Activated CD4-positive, CD25-positive, alpha-beta regulatory T cell treated with anti-CD3 and anti-CD28 coated beads, Interleukin-2, amount 50 U/mL, for 16 hours (primary cell): ENCODE measurements at regions not wholly inside any gene's neighbourhood (a gene's known extent, or its start where the extent isn't known, plus 50 kb on each side); places are given as distances from the start of the nearest gene placed in this dataset.
"Not testable (repeated sequence)": the region's sequence is repeated elsewhere in the genome, so short reads cannot be mapped to it uniquely, and the experiment has no call there.

Experiments
- DNase-seq: peaks from one replicate; pipeline ENCODE4 v3.0.0-alpha.2; 2020; ENCODE audit warnings: low read depth, low spot score

DNA sequence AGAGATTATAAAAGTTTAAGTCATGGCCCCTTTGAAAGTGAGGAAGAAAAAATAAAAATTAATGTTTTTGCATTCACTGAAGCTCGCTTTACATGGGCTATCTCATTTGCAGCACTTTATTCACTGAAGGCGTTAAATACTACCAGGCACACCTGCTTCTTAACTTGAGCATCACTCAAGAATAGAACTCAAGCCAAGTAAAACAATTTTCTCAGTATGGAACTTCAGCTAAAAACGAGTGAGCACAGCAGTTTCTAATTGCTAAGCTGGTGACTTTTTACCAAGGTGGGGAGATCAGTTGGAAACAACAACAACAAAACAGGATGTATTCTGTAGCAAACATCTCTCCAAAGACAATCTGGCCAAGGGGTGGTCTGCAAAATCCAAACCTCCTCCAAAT, 405.6 kb downstream of the RAB38 start:
- DNase-seq = no peak

DNA sequence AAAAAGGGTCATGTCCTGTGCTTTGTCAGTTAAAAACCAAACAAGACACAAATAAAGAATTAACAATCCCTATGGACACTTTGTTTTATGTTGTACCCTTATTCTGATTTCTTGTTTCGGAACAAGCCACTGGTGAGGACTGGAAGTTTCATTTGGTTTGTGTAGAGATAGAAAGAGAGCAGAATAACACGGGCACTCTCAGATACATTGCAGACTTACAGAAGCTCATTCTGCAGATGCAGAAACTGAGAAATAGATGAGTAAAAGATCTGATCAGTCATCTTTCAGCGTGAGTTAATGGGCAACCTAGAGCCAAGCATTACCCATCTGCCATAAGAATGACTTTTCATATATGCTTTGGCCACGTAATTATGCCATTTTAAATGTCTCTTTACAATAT, 407.6 kb downstream of the RAB38 start:
- DNase-seq = no peak

DNA sequence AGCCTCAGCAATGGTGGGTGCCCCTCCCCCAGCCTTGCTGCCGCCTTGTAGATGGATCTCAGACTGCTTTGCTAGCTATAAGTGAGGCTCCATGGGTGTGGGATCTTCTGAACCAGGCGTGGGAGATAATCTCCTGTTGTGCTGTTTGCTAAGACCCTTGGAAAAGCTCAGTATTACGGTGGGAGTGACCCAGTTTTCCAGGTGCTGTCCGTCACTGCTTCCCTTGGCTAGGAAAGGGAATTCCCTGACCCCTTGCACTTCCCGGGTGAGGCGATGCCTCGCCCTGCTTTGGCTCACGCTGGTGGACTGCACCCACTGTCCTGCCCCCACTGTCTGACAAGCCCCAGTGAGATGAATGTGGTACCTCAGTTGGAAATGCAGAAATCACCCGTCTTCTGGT, 411.2 kb downstream of the RAB38 start:
- DNase-seq = not testable (repeated sequence)

DNA sequence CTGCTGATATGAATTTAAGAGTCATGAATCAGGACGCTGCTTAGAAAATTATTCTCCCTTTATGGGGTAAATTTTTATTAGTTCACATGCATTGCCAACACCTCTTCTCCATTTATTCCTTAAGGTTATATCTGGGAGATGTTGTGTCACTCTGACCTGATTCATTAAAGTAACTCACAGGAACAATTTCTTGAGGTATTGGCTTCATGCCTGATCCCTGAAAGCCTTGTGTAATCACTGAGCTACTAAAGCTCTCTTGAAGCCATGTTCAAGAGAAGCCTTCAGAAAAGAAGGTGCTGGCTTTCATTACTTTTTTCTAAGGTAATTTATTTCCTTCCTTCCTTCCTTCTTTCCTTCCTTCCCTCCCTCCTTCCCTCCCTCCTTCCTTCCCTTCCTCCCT, 420.6 kb downstream of the RAB38 start:
- DNase-seq = no peak

DNA sequence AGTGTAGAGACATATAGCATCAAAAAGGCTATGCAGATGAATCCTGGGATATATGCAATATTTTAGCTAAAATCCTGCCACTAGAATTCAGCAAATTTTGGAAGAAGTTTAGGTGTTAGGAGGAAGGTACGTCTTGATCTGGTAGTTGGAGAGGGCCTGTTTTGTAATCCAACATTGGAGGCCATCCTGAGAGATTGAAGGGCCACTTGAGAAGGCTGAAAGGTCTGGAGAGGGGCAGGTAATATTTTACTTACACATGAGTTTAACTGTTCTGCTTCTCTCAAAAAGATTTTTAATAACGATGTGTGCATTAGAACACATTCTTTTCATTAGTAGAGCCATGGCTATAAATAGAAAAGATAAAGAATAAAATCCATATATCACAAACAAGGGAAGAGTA, 422.1 kb downstream of the RAB38 start:
- no peak for DNase-seq

DNA sequence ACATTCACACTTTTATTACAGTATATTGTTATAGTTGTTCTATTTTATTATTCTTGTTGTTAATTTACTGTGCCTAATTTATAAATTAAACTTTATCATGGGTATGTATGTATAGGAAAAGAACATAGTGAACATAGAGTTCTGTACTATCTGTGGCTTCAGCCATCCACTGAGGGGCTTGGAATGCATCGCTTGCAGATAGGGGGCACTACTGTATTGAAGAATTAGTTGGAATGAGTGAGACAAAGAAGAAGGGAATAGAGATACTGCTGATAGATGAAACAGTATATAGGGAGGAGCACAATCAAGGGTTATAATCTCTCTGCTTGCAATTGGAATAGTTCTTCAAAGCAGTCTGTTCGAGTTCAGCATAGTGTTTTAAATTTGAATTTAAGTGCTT, 432.2 kb downstream of the RAB38 start:
- DNase-seq = no peak

DNA sequence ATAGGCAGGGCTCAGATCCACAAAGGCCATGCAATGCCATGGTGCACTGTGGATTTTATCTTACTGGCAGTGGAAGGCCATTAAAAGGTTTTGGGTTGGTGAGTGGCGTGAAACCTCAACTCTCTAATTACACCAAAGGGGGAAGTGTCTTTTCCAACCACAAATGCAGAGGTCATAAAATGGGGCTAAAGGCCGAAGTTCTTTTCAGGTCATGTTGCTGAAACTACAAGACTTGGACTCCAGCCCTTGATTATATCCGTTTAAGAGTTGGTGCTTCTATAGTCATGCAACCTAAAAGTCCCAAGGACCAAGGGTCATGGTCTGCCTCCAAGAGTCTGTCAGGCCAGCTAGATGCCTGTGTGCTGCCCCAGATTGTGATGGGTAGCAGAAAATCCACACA, 434.3 kb downstream of the RAB38 start:
- DNase-seq = no peak

DNA sequence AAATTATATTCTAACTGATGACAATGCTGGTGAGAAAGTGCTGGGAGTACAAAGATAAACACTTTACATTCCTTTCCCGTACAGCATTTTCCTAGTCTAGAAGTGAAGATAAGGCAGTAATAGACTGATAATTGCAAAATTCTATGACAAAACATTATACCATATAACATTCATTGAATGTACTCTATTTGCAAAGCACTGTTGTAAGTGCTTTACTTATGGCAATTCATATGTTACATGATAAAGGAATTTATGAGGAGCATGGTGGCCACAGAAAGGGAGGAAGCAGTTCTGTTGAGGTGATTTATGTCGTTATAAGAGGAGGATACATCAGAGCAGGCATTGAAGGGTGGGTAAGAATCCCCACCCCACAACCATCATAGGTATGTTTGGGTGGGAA, 434.8 kb downstream of the RAB38 start:
- DNase-seq = no peak

DNA sequence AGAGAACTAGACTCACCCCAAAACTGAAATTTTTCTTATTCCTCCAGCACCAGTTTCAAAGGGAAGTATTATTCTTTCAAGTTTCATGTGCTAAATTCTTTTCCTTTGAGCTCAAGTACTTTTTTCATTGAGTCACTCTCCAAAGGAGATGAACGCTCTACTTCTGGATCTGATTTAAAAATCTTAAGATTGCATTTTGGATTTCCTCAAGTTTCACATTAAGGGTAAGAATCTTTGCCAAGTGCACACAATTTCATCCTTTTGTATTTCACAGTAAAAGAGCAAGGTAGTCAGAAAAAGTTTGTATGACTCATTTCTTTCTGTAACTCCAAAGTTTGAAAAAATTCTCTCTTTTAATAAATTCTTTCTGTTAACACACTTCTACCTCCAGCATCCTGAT, 435.5 kb downstream of the RAB38 start:
- no peak for DNase-seq

DNA sequence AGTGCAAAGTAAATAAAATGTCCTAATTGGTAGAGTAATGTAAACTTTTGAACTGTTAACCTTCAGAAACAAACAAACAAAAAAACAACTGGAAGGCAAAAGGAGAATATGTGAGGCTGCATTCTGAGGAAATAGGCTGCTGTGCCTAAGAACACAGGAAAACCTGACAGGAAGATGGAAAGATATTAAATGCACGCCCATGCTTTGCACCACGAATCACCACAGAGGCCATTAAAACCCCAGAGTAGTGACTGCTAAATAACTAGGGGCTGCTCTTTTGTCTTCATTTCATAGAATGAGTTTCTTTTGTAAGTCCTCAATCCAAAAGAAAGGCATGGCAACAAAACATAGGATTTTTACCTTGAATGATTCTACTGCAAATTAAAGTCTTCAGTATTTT, 436.0 kb downstream of the RAB38 start:
- no peak for DNase-seq

DNA sequence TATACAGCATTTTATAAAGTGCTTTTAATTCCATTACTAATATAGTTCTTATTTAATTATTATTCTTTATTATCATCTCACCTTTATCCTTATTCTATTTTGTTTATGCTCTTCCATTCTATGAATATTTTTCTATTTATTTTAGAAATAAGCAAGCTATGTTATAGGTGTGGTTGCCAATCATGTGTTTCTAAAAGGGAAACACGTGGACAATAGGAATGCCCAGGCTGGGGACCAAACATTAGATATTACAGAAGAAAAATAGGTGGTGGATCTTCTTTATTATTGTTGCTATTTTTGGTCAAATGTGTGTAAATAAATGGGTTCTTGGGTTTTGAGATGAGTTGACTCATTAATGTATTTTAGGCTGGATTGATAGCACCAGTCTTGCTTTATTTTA, 438.3 kb downstream of the RAB38 start:
- no peak for DNase-seq

DNA sequence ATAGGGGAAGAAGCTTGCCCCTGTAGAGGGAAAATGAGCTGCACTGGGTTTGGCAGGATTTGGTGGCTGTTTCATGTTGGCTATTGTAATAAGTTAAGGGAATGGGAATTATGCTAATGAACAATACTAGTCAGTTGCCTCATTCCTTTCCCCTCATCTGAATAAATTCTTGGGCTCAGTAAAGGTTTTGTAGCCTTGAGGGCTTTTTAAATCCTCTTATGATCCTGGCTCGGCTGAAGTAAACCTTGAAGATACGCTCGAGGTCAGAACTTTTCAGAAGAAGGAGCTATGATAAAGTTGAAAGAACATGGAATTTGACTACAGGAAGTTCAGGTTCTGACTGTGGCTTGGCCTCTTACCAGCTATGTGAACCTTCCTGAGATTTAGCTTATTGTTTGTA, 448.7 kb downstream of the RAB38 start:
- no peak for DNase-seq

DNA sequence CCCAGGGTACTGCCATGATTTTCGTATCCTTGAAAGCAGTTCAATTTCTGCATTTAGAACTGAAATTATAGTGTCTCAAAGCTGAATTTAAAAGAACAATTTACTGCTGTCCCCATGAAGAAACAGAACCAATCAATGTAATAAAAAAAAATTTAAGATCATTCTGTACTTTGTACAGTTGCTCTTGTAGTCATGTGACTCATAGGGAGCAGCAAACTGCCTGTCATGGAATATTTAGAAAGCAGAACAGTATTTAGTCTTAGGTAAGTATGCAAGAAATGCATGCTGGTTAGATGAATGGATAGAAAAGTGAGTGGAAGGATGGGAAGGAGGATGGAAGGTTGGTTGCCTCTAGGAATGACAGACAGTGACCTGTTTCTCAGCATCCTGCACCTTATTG, 450.9 kb downstream of the RAB38 start:
- no peak for DNase-seq

DNA sequence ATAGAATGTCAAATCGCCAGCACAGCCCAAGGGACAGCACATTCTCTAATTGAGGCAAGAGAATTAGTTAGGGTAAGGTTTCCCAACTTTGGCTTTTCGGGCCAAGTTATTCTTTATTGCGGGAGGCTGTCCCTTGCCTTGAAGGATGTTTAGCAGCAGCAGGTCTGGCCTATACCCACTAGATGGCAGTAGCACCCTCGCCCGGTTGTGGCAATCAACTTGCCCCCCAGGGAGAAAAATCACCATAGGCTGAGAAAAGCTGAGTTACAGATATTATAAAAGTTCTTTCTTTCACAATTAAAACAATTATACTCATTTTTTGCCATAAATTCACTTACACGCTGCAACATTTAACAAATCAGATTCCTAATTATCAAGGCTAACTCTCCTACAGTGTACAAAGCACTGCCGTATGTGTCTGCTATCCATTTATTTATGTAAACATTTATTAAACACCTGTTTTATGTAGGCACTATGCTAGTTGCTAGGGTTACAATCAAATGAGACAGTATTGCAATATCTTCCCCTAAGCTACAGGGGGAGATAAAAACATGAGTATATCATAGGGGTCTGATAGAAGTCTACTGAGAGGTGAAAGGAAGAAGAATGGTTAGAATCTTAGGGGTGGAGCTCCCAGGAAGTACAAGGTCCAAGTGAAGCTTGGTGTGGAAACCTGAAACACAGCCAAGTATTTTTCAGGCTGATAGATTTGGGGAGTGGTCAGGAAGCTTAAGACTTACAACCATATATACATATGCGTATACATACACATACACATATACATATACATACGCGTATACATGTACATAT, 452.3 kb downstream of the RAB38 start:
- no peak for DNase-seq

DNA sequence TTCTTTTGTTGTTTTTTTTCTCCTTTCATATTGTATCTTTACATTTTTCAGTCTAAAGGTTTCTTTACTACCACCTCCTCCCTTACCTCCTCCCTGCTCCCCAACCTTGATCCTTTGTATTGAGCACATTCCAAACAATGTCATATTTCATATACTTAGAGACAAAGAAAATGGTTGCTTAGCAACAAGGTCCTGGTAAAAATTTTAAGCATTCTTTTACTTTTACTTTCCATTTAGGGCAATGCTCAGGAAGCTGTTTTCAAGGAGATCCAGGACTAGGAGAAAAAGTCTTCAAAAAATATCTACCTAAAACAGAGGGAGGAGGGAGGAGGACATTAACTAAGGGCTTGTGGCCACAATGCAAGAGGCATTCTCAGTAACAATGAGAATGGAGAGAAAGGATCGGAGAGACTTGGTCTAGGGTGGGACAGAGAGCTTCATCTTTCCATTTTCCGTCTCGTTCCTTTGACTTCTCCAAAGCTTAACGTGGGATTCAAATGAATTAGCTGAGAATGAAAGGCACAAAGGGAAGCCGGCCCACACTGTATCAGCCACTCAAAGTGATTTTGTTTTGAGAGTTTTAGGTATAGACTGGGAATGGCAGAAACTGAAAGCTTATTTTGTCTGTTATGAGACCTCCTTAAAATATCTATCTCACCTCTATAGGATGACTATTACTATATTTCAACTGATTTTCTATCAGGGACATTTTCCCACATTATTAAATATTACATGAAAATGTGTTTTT, 455.7 kb downstream of the RAB38 start:
- DNase-seq = no peak

DNA sequence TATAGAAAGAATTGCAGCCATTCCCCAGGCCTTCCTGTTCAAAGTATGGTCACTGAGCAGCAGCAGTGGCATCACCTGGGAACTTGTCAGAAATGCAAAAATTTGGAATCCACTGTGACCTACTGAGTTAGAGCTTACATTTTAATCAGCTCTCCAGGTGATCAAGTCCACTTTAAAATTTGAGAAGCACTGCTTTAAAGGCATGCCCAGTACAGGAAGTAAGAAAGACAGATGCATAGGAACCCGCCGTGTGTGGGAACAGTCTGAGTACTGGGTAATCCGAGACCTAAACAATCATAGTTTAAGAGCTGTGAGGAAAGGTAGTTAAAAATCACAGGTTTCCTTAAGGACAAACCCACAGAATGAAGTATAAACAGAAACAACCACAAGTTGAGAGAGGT, 462.4 kb downstream of the RAB38 start:
- no peak for DNase-seq

DNA sequence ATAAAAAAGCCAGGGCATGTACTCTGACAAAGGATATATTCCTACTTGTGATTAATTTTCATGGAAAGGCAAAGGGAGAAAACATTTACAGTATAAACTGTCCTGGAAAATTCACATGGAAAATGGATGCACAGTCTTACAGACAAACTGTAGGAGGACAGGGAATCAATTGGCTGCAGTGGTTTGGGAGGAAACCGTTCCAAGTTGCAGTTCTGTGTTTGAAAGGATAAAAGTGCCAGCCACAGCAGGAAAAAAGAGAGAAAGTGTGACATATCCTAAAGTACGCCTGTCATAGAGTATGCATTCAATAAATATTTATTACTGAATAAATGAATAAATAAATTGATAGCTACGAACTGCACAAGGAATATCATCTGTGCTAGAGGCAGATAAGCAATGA, 462.9 kb downstream of the RAB38 start:
- no peak for DNase-seq

DNA sequence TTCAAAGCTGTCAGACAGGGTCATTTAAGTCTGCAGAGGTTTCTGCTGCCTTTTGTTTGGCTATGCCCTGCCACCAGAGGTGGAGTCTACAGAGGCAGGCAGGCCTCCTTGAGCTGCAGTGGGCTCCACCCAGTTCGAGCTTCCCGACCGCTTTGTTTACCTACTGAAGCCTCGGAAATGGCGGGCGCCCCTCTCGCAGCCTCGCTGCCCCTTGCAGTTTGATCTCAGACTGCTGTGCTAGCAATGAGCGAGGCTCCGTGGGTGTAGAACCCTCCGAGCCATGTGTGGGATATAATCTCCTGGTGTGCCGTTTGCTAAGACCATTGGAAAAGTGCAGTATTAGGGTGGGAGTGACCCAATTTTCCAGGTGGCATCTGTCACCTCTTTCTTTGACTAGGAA, 471.7 kb downstream of the RAB38 start:
- DNase-seq = not testable (repeated sequence)

DNA sequence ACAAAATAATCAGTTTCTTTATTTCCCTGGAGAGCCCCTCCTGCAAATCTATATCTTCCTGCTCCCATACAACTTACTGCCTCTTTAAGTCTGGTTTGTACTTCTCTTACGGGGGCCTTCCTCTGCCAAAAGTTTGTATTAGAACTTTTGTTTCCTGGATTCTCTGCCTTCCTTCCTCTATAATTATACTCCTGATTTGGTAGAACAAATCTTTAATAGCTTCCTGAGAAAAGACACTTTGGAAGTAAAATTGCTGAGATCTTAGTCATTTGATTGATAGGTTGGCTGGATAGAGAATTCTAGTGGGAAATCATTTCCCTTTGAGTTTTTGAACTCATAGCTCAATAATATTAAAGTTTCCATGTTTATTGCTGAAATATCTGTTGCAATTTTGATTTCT, 499.2 kb downstream of the RAB38 start:
- DNase-seq = no peak

DNA sequence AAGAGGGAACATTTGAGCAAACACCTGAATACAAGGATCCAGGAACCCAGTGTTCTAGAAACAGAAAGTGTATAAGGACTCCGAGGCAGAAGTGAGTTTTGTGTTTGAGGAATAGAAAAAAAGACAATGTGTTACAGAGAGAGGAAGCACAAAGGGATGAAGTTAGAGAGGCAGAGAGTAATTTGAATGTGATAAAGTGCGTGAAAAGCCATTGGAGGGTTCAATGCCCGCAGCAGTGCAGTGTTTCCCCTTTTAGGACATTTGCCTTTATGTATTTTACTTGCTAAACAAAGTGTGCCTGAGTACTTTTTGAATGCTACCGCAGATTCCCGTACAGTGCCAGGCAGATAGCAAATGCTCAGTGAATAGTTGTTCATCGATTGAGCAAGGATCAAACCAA, 508.5 kb downstream of the RAB38 start:
- DNase-seq = no peak

DNA sequence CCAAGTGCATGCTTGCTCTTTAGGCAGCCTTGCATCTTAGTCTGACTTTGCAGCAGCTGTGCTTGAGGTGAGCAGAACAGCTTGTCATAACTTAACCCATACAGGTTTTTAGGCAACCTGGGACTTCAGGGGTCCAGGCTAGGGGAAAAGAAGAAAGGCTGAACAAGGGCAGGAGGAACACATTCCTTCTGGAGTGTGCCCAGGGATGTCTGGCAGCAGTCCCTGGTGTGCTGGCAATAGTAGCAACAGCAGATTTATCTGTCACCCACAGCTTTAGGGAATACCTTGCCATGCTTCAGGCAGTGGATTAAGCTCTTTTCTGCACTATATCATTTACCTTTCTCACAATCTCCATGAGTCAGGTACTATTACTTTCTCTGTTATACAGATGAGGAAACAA, 513.0 kb downstream of the RAB38 start:
- no peak for DNase-seq

DNA sequence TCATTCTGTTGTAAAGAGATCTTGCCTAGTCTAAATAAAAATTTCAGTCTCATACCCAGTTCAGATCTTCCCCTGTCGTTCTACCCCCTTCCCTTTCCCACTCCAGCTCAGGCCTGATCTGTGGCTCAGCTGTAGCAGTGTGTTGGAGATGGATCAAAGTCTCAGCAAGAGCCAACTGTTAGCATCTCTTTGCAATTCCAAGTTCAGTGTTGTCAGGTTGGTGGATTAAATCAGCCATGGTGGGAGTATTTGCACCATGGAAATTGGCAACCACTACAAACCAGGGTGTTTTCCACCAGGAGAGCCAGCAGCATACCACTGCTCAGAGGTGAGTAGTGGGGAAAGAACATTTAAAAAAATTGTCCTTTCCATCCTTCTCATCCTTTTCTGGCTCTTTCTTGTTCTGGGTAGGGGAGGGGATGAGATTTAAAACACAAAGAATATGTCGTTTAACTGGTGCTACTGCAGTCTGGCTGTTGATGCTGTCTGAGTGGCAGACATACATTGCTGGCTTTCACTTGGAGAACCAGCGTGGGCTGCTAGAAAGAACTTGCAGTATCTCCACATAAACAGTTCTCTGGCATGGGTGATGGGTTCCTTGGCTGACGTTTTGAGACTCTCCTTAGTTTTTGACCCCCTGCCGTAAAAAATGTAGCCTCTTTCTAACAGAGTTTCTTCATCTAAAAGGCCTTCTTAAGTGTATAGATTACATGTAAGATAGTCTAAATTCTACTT, 514.1 kb downstream of the RAB38 start:
- no peak for DNase-seq

DNA sequence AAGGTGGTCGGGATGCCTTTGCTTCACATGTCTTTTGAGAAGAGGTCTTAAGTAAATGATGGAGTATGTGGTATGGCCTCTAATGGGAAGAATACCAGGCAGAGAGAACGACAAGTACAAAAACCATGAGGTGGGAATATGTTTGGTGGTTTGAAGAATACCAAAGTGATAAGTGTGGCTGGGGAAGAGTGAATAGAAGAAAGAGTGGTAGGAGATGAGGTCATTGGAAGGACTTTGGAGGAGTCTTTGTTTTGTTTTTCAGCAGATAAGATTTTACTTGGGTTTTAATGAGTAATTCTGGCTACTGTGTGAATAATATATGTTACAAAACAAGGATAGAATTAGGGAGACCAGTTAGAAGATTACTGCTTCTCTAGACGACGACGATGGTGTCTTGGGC, 515.4 kb downstream of the RAB38 start:
- DNase-seq = no peak
